MM.1S (cell line): ENCODE measurements at regions not wholly inside any gene's neighbourhood (a gene's known extent, or its start where the extent isn't known, plus 50 kb on each side); places are given as distances from the start of the nearest gene placed in this dataset.

Source experiments
- CTCF ChIP-seq: fragments of 300-600 bp; sonication (generic); IDR thresholded peaks from 2 replicates; pipeline ENCODE4 v1.5.1; 2016; ENCODE audit warnings: antibody characterized with exemption, low read length, mixed read lengths
- EZH2 ChIP-seq: fragments of 300-600 bp; sonication (generic); optimal IDR thresholded peaks from 2 replicates; pipeline ENCODE3; 2017; ENCODE audit warnings: low read depth, mild to moderate bottlenecking, antibody characterized with exemption, low read length, mixed read lengths

GRCh38 chr14:22395803-22396202 is 193.2 kb downstream of the DAD1 start:
- TF ChIP-seq CTCF (no peak), EZH2 (no peak)
